Stimulated activated CD8-positive, alpha-beta memory T cell treated with anti-CD3 and anti-CD28 coated beads, Interleukin-7, amount 100 ng/mL, for 24 hours (primary cell): ENCODE measurements at regions not wholly inside any gene's neighbourhood (a gene's known extent, or its start where the extent isn't known, plus 50 kb on each side); places are given as distances from the start of the nearest gene placed in this dataset.
A peak's percentile ranks its signal among the peaks of the same experiment; 100 is the strongest.

Source experiments
- DNase-seq: peaks from one replicate; pipeline ENCODE4 v3.0.0-alpha.2; 2020; ENCODE audit warnings: low read depth

- no peak for DNase-seq
These were observed 580.8 kb downstream of the CCDC171 start for GRCh38 chr9:16133556-16134227.

GRCh38 chr9:16134351-16134750 lies 581.5 kb downstream of the CCDC171 start:
- DNase-seq: no peak

GRCh38 chr9:16135968-16136367 lies 583.1 kb downstream of the CCDC171 start:
- no peak for DNase-seq

GRCh38 chr9:16136451-16136850 lies 583.6 kb downstream of the CCDC171 start:
- no peak for DNase-seq

- no peak for DNase-seq
These were observed 584.1 kb downstream of the CCDC171 start for GRCh38 chr9:16136961-16137360.

GRCh38 chr9:16138561-16139491 lies 586.0 kb downstream of the CCDC171 start:
- no peak for DNase-seq

- DNase-seq: no peak
These were observed 586.9 kb downstream of the CCDC171 start for GRCh38 chr9:16139774-16140173.

- no peak for DNase-seq
These were observed 590.5 kb downstream of the CCDC171 start for GRCh38 chr9:16143310-16143709.

GRCh38 chr9:16143947-16144890 lies 591.4 kb downstream of the CCDC171 start:
- no peak for DNase-seq

- no peak for DNase-seq
These were observed 592.5 kb downstream of the CCDC171 start for GRCh38 chr9:16145196-16145950.

- no peak for DNase-seq
These were observed 594.9 kb downstream of the CCDC171 start for GRCh38 chr9:16147726-16148125.

GRCh38 chr9:16150501-16150900 lies 597.7 kb downstream of the CCDC171 start:
- no peak for DNase-seq

- no peak for DNase-seq
These were observed 598.3 kb downstream of the CCDC171 start for GRCh38 chr9:16150938-16151650.

- DNase-seq: no peak
These were observed 599.6 kb downstream of the CCDC171 start for GRCh38 chr9:16152276-16153101.

GRCh38 chr9:16153221-16153620 lies 600.4 kb downstream of the CCDC171 start:
- no peak for DNase-seq

GRCh38 chr9:16153741-16154140 lies 600.9 kb downstream of the CCDC171 start:
- DNase-seq: no peak

- DNase-seq: peak; percentile 7
These were observed 601.8 kb downstream of the CCDC171 start for GRCh38 chr9:16154521-16155078.

- no peak for DNase-seq
These were observed 603.0 kb downstream of the CCDC171 start for GRCh38 chr9:16155878-16156277.

GRCh38 chr9:16157216-16157615 lies 604.4 kb downstream of the CCDC171 start:
- no peak for DNase-seq

- DNase-seq: no peak
These were observed 604.8 kb downstream of the CCDC171 start for GRCh38 chr9:16157651-16158050.
